BE2C (cell line): ENCODE measurements at regions not wholly inside any gene's neighbourhood (a gene's known extent, or its start where the extent isn't known, plus 50 kb on each side); places are given as distances from the start of the nearest gene placed in this dataset.

Experiments
- DNase-seq: peaks from one replicate; pipeline ENCODE4 v3.0.0-alpha.2; 2020
- H3K27me3 ChIP-seq: fragments of 250-450 bp; sonication (Bioruptor Pico); 2 replicates; pipeline ENCODE4 v1.5.1; 2020; ENCODE audit warnings: mild to moderate bottlenecking
- H3K36me3 ChIP-seq: fragments of 250-450 bp; sonication (Bioruptor Pico); 2 replicates; pipeline ENCODE4 v1.5.1; 2020; ENCODE audit warnings: mild to moderate bottlenecking
- H3K4me1 ChIP-seq: fragments of 250-450 bp; sonication (Bioruptor Pico); 2 replicates; pipeline ENCODE4 v1.5.1; 2020
- H3K4me3 ChIP-seq: 2 replicates; pipeline ENCODE4 v1.5.1; 2011; ENCODE audit warnings: low read depth, low read length
- H3K9me3 ChIP-seq: fragments of 250-450 bp; sonication (Bioruptor Pico); 2 replicates; pipeline ENCODE4 v1.5.1; 2020
- CTCF ChIP-seq: IDR thresholded peaks from 2 replicates; pipeline ENCODE4 v1.5.1; 2012; ENCODE audit warnings: mild to moderate bottlenecking, low read depth, low read length

DNA sequence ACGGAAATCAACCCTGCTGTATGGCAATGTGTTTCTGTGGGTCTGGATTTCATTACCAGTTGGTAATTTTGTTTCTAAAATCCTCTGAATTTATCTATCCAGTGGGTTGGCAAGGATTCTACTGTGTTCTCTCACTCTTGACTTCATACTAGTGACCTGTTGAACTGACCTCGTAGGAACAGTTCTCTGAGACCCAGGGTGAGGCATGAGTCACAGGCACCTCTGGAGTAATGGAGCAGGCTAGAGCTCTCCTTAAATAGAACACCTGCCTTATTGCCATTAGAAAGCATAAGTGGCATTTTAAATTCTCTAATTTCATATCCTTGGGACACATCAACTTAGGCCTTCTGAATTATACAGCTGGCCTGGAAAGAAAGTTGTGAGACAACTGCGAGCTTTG lies 258.3 kb upstream of the NAV3 start:
- Histone ChIP-seq H3K36me3 (no peaks in the 10 kb centered on the region), H3K4me3 (no peak overlapping the region), H3K27me3 (no peaks in the 10 kb centered on the region), H3K9me3 (no peaks in the 10 kb centered on the region), H3K4me1 (no peaks in the 10 kb centered on the region)
- no peak for TF ChIP-seq CTCF
- DNase-seq, result no peak

GRCh38 chr12:77571768-77572167 lies 258.9 kb upstream of the NAV3 start:
- no peak for DNase-seq
- Histone ChIP-seq H3K36me3 (no peaks in the 10 kb centered on the region), H3K4me3 (no peak overlapping the region), H3K27me3 (no peaks in the 10 kb centered on the region), H3K4me1 (no peaks in the 10 kb centered on the region), H3K9me3 (no peaks in the 10 kb centered on the region)
- TF ChIP-seq CTCF, result no peak

DNA sequence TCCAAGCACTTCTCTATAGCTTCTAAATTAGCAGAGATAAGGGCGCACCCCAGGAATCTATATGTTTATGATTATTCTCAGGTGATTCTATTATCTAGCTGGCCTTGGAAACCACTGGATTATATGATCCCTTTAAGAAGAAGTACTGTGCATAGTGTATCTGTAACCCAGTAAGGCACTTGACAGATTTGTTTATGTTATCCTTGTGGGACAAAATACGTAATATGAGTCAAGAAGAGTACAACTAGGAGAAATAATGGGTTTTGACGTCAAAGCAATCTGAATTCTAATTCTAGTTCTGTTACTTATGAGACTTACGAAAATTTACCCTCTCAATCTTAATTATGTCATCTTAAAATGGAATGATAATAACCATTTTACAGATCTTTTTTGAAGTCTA lies 259.6 kb upstream of the NAV3 start:
- TF ChIP-seq CTCF, result no peak

DNA sequence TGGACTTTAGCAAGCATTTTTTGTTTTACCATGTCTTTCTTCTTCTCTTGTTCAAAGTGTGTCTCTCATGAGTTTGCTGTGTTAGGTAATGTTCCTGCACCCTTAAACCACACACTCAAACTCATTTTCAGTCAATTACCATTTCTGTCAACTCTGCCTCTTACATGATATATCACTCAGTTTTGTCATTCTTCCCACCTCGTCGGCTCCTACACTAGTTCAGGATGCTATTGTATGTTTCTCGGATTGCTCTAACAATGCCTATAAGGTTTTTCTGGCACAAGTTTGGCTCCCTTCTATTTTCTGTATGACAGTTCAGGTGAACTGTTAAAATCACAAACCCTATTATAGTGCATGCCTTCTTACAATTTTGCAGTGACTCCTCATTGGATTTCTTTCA lies 260.8 kb upstream of the NAV3 start:
- no peaks in the 10 kb centered on the region for H3K9me3 ChIP-seq
- H3K4me1 ChIP-seq, result no peaks in the 10 kb centered on the region
- no peaks in the 10 kb centered on the region for H3K36me3 ChIP-seq
- H3K4me3 ChIP-seq, result no peak overlapping the region
- no peak for DNase-seq
- no peaks in the 10 kb centered on the region for H3K27me3 ChIP-seq
- TF ChIP-seq CTCF, result no peak

More for the DNA sequence above, 259.6 kb upstream of the NAV3 start:
- no peaks in the 10 kb centered on the region for H3K4me1 ChIP-seq
- H3K4me3 ChIP-seq, result no peak overlapping the region
- no peak for DNase-seq
- no peaks in the 10 kb centered on the region for H3K9me3 ChIP-seq
- H3K36me3 ChIP-seq, result no peaks in the 10 kb centered on the region
- no peaks in the 10 kb centered on the region for H3K27me3 ChIP-seq

- no peak for TF ChIP-seq CTCF
- Histone ChIP-seq H3K4me3 (no peak overlapping the region), H3K27me3 (no peaks in the 10 kb centered on the region), H3K9me3 (no peaks in the 10 kb centered on the region), H3K36me3 (no peaks in the 10 kb centered on the region), H3K4me1 (no peaks in the 10 kb centered on the region)
- no peak for DNase-seq
These were observed 270.0 kb upstream of the NAV3 start for GRCh38 chr12:77560714-77561113.

GRCh38 chr12:77559400-77560074 lies 271.2 kb upstream of the NAV3 start:
- DNase-seq, result no peak
- Histone ChIP-seq H3K9me3 (no peaks in the 10 kb centered on the region), H3K27me3 (no peaks in the 10 kb centered on the region), H3K36me3 (no peaks in the 10 kb centered on the region), H3K4me3 (no peak overlapping the region), H3K4me1 (no peaks in the 10 kb centered on the region)
- TF ChIP-seq CTCF, result no peak
